DMS 273 (cell line): ENCODE measurements at regions not wholly inside any gene's neighbourhood (a gene's known extent, or its start where the extent isn't known, plus 50 kb on each side); places are given as distances from the start of the nearest gene placed in this dataset.

ENCODE experiments used
- DNase-seq: peaks from one replicate; lab custom pipeline; 2025; ENCODE audit not compliant: unreplicated experiment; lab: John Stamatoyannopoulos, UW

DNA sequence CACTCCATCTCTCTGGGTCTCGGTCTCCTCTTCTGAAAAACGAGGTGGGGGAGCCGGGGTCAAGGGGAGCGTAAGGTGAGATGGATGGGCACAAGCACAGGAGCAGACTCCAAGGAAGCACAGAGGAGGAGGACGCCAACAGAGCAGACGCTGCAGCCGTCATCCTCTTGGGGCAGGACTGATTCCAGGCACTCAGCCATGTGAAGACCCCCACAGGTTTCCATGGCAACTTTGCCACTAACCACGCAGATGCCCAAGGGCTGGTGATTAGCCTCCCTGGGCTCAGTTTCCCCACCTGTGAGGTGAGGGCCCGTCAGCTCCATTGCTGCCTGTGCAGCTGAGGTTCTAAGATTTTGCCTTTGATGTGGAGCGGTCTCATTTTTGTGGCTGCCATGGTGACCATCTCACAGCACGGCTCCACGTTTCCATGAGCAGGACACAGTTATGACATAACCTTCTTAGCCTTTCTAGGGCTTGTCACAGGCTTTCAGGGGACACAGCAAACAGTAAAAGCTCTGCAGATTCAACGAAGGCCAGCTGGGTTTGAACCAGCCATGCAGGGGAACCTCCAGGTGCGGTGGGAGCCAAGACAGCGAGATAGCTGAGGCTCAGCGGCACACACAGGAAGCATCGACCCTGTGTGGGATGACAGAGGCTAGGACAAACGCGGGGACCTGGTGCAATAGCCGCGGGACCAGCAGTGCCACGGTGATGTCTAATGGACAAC is 170.3 kb downstream of the NUP210 start:
- DNase-seq = no peak

DNA sequence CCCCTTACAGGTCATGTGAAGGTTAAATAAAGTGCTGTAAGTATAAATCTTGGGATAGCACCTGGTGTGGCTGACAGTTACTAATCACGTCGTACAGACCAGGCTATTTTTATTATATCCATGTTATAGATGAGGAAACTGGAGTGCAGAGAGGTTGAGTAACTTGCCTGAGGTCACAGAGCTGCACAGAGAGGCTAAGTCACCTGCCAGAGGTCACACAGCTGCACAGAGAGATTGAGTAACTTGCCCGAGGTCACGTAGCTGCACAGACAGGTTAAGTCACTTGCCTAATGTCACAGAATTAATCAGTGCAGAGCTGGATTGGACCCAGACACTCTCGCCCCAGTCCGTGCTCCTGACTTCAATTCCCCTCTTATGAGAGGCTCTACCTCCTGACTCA is 171.5 kb downstream of the NUP210 start:
- DNase-seq = no peak

DNA sequence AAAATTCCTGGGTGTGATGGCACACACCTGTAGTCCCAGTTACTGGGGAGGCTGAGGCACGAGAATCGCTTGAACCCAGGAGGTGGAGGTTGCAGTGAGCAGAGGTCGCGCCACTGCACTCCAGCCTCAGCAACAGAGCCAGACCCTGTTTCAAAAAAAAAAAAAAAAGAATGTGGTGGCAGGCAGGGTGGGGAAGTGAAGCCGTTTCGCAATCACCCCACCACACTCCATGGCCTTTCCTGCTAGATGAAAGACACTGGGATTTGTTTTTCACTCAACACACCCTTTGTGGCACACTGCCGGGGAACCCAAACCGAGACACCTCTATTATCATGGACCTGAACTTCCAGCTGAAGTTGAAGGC is 172.4 kb upstream of the IQSEC1 start:
- no peak for DNase-seq

DNA sequence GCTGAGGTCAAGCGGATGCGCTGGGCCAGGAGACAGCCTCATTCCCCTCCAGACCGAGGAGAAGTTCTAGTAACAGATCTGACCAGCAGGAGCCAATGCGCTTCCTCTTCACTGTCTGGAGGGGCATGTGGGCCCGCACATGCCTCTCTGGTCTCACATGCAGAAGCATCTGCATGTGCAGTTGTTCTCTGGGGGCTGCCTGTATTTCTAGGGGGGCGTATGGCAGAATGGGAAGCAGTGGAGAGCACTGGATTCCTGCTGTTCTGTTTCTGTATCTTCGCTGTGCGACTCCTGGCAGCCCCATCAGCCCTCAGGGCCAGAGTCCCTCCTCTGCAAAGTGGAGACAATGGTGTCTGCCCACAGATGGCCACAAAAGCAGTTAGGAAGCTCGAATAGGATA is 170.4 kb upstream of the IQSEC1 start:
- no peak for DNase-seq

DNA sequence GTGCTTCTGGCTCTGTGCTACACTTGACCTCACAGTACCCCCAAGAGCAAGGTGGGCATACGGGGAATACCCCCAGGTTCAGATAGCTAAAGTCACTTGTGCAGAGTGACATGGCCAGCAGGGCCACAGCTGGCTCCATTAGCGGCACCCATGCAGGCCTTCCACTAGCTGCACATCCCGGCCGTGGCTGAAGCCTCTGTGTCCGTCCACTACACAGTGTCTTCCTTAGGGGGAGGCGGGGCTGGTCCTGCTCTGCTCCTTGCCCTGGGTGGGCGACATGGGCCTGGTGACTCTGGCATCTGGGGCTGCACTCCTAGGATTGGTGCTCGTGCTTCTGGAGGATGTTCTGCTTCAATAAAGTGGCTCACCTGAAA is 169.1 kb upstream of the IQSEC1 start:
- no peak for DNase-seq

DNA sequence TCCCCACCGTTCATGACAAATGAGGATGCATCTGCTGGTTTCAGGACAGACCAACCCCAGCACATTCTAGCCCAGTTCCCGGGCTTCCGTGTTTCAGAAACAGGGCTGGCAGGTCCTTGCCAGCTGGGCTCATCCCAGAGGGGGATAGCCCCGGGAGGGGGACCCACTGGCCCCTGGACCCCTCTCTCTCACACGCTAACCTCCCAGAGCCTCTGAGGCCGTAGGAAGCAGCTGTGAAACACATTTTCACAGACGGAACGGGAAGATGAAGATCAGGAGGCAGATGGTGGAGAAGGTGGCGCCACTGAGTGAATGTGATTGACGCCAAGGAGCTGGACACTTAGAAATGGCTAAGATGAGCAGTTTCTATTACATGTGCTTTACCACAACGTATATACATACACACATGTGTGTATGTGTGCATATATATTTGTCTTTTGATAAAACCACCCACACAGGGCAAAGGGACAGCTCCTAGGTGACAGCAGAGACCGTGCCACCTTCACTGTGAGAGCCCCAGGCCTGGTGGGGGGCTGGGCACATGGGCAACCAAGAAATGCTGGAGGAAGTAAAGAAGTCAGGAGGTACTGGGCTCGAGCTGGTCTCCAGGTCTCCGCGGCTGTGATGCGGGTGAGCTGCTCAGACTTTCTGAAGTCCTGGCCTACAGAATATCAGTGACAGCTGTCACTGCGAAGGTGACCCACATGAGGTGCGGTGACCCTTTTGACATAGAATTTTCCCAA is 168.6 kb upstream of the IQSEC1 start:
- peak; percentile 29 for DNase-seq

DNA sequence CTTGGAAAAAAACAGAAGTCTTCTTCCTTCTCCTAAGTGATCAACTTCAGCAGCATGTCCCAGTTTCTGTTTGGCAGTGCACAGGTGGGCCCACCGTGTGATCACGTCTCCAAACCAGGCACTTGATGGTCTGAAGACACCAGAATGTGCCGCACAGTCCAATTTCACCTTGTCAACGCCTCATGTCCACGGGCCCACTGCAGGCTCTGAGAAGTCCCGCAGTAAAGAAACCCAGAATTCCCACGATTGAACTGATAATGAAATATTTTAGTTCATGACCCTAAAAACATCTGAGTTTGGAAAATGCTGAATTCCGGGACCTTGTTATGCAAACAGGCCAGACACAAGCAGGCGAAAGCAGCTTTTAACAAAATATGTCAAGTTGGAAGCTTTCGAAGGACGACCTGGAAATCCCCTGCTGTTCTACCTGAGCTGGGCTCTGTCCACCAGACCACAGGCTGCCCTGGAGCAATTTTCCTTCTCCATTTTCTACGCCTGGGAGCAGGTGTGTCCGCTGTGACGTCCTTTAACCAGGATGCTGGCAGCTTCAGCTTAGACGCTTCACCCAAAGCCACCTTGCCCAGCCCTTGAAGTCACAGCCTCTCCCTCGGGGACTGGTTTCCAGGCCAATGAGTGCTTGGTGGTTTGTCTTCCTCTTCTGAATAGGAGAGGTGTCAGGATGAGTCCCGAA is 167.8 kb upstream of the IQSEC1 start:
- DNase-seq = no peak

DNA sequence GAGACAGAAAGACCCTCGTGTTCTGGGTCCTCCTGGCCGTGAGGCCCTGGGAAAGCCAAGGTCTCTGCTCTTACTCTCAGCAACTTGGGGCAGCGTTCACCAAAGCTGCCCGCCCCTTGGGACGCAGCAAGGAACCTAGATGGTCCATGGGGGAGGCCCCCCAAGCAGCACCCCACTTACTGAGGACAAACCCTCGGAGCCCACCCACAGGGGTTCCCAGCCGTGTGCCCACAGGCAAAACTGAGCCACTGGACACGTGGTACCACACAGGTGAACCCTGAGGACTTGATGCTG is 166.2 kb upstream of the IQSEC1 start:
- no peak for DNase-seq

DNA sequence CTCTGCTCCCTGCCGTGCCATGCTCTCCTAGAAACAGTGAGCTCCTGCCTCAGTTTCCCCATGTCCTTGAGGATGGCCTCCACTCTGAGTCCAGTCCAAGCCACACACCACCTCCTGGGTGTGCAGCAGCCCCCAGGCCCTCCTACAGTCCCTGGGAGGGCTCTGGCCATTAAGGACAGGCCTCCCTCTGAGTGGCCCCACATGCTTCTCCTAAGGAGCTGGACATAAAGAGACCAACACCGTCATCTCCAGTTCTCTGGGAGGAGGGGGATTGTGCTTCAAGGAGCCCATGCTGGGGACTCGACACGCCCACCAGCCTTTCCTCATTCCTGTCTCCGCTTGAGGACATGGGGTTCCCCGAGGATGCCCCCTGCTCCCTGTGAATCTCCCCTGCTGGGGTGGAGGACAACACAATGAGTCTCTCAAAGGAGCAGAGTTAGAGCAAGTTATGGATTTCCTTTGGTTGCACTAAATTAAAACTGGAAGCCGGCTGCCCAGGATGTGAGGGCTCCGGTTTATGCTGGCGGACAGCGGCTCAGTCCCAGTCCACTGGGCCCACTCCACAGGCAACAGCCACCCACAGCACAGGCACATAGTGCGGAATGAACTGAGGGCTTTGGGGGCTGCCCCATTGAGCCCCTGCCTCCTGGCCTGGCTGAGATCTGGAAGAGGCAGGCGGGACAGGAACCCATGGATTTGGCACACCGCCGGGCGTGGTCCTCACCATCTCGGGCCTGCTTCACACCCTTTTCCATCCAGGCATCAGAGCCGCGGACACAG is 165.6 kb upstream of the IQSEC1 start:
- DNase-seq = no peak

DNA sequence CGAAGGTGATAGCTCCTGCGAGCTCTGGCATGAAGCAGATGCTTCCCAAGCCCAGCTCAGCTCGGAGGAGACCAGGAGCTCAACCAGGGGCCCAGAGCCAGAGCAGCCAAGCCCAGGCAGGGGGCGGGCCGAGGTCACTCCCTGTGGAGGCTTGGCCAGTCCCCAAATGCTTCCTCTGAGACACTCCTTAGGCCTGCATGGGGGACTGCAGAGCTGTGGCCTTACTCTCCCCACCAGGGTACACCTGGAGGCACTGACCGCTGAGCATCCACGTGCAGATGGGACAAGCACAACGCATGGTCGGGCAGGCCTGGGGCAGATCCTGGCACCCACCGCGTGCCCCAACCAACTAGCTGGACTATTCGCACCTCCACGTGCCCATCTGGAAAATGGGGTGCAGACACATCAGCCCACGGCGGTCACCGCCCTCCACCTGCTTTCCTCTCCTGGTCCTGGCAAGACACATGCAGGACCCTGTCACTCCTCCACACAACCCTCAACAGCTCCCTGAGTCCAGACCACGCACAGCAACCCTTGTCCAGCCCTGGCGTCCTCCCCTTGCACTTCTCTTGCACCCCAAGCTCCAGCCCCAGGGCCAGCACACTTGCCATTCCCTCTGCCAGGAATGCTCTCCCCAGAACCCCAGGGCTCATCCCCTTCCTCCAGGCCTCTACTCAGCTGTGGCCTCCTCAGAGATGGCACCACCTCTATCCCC is 164.7 kb upstream of the IQSEC1 start:
- no peak for DNase-seq

DNA sequence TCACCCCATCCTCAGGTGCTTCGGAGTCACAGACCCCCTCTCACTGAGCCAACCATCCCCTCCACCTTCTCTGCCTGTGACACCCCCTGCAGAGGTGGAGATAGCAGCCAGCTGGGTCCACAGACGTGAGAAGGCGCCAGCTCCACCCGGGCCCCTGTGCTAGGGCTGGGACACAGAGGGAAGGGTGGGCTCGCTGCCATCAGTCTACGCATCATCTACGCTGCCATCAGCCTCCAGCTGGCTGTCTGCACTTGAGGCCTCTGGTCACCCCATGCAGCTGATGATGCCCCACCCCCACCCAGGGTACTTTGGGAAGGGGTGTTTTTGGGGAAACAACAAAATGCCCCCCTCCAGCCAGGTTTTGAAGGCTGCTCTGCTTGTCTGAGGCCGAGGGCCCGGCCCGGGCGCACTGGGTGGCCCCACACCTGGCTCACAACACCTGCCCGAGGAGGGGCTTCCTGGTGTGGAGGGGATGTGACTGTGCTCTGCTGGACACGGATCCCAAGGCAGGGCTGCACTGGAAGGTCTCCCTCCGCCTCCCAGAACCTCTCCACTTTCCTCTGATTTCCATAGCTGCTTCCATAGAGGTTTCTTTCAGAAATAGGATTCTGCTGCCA is 163.4 kb upstream of the IQSEC1 start:
- no peak for DNase-seq

DNA sequence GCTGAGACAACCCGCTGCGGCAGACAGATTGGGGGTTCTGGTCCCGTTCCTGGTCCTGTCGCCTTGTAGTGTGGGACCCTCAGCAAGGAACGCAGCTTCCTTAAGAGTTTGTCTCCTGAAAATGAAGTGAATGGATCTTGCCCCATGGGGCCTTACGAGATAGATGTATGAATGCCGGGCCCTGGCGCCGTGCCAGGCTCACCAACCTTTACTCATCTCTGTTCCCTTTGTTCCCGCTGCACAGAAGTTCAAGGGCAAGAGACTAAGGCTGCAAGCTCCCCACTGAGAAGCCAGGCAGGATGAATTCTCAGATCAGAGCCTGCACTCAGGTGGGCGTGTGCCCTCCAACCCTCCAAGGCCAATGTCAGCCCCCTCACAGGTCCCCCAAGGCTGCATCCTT is 162.7 kb upstream of the IQSEC1 start:
- no peak for DNase-seq

DNA sequence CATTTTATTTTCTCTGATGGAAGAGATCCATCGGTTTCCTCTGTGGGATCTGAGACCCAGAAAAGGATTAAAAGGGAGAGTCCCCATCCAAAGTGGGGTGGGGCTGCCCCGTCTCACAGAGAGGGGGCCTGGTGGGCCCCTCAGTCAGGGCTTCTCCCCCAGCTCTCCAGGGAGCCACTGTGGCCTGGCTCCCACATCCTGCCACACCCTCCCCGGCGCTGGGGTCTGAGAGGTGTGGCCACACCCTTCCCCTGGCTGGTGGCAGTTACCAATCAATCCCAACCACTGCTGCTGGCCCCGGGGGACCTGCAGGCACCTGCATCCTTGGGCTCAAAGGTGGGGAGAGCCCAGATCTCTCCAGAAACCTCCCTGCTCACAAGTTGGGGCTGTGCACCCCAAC is 161.8 kb upstream of the IQSEC1 start:
- no peak for DNase-seq

DNA sequence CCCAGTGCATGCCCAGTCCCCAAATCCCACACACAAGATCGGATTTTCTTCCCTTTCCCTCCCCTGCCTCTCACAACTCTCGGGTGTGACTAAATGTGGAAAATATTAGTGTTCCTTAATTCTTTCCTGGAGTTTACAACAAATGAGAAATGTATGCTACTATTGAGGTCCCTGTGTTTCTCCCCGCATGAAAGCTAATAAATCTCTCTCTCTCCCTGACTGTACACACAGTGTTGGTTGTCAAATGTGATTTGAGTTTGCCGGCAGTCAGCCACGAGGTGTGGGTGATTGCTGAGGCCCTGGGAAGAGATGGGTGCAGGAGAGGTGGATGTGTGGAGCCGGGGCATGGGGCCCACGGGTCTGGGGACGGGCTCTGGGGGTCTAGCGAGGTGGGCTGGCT is 161.4 kb upstream of the IQSEC1 start:
- DNase-seq = no peak

DNA sequence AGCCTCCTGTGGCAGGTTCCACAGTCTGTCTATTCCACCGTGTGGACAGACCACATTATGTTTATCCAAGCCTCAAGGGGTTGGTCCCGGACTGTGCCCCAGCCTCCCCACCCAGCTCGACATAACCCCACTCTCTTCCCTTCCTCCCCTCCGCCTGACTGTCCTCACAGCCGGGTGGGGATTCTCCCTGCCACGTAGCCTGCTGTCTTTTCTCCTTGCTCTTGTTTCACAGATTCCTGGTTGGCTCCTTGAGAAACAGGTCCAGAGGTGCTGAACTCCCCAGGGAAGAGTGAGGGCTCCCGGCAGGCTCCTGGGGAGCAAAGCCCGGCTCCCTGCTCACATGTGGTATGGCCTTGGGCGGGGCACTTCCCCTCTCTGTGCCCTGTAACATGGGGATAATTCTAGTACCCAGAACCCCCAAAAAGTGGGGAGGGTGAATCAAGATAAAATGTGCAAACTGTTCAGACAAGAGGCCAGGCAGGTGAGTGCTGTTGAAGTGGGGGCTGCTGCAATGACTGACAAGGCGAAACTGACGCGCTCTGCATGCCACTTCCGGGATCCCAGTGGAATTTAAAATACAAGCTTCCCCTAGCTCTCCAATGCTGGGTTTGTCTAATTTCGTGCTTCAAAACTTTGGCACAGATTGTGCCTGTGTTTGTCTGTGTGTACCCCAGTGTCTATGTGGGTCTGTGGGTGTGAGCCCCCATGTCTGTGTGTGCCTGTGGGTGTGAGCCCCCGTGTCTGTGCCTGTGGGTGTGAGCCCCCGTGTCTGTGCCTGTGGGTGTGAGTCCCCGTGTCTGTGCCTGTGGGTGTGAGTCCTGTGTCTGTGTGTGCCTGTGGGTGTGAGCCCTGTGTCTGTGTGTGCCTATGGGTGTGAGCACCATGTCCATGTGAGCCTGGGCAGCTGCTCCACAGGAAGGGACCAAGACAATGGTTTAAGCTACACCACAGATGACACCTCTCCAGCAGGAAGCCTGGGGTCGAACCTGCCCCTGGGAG is 160.6 kb upstream of the IQSEC1 start:
- no peak for DNase-seq

DNA sequence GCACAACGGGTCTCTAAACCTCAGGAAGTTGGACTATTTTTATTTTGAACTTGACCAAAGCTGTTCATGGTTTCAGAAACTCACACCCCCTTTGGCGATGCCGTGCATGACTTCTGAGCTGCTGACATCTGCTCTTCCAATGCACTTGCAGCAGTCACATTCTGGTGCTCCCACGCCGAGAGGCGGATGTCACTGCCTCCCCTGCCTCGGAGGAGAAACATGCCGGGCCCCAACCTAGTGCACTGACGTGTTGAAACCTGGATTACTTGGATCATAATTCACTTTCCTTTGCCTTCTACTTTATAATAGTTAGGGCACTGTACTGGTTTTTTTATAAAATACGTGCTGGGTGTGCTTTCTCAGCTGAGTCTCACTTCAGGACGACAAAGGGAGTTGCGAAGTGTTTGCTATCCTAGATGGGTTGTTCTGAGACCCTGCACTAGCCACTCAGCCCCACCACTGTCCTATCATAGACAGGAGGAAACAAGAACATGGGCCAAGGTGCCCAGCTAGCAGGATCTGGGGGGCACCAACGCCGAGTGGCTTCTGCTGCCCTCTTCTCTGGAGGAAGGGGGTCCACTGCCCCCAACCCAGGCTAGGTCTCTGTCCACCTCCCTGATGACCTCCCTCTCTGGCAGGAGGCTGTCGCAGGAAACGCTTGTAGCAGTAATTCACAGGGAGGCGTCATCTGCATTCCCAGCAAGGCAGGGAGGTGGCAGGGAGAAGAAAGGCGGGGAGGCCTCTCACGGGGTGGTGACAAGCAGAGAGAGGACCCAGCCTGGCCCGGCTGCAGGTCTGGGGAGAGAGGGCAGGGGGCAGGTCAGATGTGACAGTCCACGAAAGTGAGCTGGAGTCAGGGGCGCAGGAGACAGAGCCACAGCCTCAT is 158.8 kb upstream of the IQSEC1 start:
- peak; percentile 16 for DNase-seq

DNA sequence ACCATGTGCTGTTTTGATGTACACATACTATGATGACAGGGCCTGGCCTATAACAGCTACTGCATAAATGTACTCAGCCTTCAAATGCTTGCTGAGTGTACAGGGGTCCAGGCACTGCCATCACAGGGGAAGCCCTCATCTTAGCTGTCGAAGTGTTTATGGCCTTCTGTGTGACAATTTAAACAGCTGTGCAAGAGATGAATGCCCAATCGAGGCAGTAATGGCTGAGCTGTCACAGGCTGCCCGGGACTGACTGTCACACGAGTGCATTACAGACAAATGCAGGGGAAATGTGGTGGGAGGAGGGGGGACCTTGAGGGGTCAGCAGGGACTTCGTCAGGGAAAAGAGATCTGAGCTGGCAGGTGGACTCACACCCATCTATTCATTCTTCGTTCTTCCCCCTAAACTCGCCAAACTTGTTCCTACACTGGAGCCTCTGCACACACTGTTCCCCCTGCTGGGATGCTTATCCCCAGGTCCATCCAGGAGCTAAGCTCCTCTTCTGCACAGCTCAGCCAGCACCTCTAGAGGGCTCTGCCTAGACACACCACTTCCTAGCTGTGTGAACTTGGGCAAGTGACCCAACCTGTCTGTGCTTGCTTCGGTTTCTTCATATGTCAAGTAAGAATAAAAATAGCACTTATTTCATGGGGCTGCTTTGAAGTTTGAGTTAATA is 156.2 kb upstream of the IQSEC1 start:
- peak; percentile 48 for DNase-seq

DNA sequence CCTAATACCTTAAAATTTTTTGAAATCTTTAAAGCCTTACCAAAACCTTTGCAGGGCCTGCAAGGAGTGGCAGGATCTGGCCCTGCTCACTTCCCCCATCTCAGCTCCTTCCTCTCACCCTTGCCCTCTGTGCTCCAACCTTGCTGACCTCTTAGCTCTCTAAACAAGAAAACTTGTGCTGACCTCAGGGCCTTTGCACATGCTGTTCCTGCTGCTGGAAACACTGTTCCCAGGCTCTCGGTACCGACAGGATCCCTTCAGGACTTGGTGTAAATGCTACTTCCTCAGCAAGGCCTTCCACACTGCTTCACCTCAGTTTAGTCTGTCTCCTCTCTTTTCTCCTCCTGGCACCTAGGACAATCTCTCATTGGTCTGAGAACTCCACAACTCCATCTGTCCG is 155.4 kb upstream of the IQSEC1 start:
- no peak for DNase-seq
